Kidney (tissue), 13 donors: ENCODE measurements at regions not wholly inside any gene's neighbourhood (a gene's known extent, or its start where the extent isn't known, plus 50 kb on each side); places are given as distances from the start of the nearest gene placed in this dataset.

Source experiments
- DNase-seq, 5 donors: peaks; one replicate each; pipeline ENCODE4 v3.0.0-alpha.2; 2013 to 2020
- FAIRE-seq: peaks from 2 replicates; lab custom pipeline; 2012; peaks lifted over from hg19 to GRCh38; lab: Jason Lieb, UNC
- H3K27ac ChIP-seq, 2 donors: one replicate each; pipeline ENCODE4 v1.7.0; 2013; ENCODE audit warnings: low read depth in 2 of 2, low read length in 2 of 2, inconsistent platforms in 1 of 2
- H3K27me3 ChIP-seq: one replicate; pipeline ENCODE4 v1.7.1; 2013; ENCODE audit warnings: low read length, inconsistent platforms; ENCODE audit not compliant: control insufficient read depth, insufficient read depth
- H3K36me3 ChIP-seq, 3 donors: one replicate each; pipeline versions ENCODE4 v1.7.0 to v1.7.1; 2013; ENCODE audit warnings: low read length in 3 of 3, control low read depth in 1 of 3, inconsistent platforms in 1 of 3; ENCODE audit not compliant: insufficient read depth in 3 of 3, control insufficient read depth in 2 of 3
- H3K4me1 ChIP-seq, 3 donors: one replicate each; pipeline versions ENCODE4 v1.7.0 to v1.7.1; 2013; ENCODE audit warnings: low read length in 3 of 3, inconsistent platforms in 1 of 3, low read depth in 1 of 3; ENCODE audit not compliant: control insufficient read depth in 2 of 3, insufficient read depth in 2 of 3
- H3K4me3 ChIP-seq, 3 donors: one replicate each; pipeline versions ENCODE4 v1.7.0 to v1.8.1; 2013; ENCODE audit warnings: low read length in 3 of 3, control low read depth in 1 of 3, inconsistent platforms in 1 of 3
- H3K9ac ChIP-seq, 3 donors: one replicate each; pipeline versions ENCODE4 v1.7.0 to v1.7.1; 2013; ENCODE audit warnings: low read length in 3 of 3, control low read depth in 1 of 3, inconsistent platforms in 1 of 3
- H3K9me3 ChIP-seq, 3 donors: one replicate each; pipeline versions ENCODE4 v1.7.0 to v1.7.1; 2013; ENCODE audit warnings: low read length in 3 of 3, control low read depth in 1 of 3, inconsistent platforms in 1 of 3; ENCODE audit not compliant: control insufficient read depth in 2 of 3, insufficient read depth in 1 of 3
- intact Hi-C: fragments of 100-400 bp; cut with DNase I; formaldehyde crosslinking; loops from one replicate; pipeline ENCODE4 v1.11.1; 2022
- TF ChIP-seq, protein P1 (sequence below): IDR thresholded peaks from 3 replicates; pipeline ENCODE4 v1.5.1; 2012; ENCODE audit warnings: mild to moderate bottlenecking, moderate library complexity, borderline replicate concordance; ENCODE audit not compliant: insufficient read depth; ENCODE audit errors: extremely low read depth
- donor health status: control.
- donor health status: control.
- donor health status: control.
- donor health status: control.
- donor health status: control.
- donor health status: DM: yes; HTN: yes; CAD: no.
- donor health status: Normal renal cell carcinoma (clear cell type).

DNA sequence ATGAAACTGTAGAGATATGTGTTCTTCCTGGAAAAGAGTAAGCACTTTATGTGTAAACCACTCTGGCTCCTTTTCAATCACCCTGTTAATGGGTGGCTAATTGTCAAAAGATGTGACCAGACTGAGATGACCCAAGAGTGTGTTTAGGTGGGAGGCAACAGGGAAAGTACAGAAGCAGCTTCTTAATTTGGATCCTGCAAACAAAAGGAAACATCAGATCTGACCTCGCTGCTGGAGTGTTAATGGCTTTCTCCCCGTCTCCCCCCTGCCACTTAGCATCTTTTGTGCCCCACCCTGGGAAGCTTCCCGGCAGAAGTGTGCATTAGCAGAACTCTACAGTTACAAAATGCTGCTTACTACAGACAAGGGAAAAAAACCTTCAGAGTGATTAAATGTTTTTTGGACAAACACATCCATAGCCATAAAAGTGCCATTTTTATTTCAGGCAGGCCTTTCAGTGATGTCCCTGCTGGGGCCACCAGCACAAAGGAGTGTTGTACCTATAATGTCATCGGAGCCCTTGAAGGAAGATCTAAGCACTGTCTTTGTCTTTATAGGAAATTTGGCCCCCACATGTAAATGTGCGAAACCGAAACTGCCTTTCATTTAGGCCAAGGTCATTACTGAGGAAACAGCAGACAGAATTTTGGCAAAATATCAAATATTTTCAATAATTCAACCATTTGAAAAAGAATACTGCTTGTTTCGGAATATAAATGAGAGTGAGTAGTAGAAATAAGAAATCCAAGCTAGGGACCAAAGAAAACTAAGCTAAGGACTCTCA is 311.0 kb downstream of the WDR72 start:
- TF ChIP-seq, protein P1, sequence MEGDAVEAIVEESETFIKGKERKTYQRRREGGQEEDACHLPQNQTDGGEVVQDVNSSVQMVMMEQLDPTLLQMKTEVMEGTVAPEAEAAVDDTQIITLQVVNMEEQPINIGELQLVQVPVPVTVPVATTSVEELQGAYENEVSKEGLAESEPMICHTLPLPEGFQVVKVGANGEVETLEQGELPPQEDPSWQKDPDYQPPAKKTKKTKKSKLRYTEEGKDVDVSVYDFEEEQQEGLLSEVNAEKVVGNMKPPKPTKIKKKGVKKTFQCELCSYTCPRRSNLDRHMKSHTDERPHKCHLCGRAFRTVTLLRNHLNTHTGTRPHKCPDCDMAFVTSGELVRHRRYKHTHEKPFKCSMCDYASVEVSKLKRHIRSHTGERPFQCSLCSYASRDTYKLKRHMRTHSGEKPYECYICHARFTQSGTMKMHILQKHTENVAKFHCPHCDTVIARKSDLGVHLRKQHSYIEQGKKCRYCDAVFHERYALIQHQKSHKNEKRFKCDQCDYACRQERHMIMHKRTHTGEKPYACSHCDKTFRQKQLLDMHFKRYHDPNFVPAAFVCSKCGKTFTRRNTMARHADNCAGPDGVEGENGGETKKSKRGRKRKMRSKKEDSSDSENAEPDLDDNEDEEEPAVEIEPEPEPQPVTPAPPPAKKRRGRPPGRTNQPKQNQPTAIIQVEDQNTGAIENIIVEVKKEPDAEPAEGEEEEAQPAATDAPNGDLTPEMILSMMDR: no peak
- Histone ChIP-seq H3K4me3 (peak overlapping the region in 1 of 3 donors; percentile 26), H3K27ac (peak overlapping the region in 1 of 2 donors; percentile 16), H3K36me3 (no peaks in the 10 kb centered on the region), H3K27me3 (no peaks in the 10 kb centered on the region), H3K9me3 (no peaks in the 10 kb centered on the region), H3K9ac (no peak overlapping the region), H3K4me1 (no peaks in the 10 kb centered on the region)
- intact Hi-C loops: no loop called here
- DNase-seq (peak in 2 of 5 donors; percentile 14 to 29), FAIRE-seq (peak; percentile 25)

DNA sequence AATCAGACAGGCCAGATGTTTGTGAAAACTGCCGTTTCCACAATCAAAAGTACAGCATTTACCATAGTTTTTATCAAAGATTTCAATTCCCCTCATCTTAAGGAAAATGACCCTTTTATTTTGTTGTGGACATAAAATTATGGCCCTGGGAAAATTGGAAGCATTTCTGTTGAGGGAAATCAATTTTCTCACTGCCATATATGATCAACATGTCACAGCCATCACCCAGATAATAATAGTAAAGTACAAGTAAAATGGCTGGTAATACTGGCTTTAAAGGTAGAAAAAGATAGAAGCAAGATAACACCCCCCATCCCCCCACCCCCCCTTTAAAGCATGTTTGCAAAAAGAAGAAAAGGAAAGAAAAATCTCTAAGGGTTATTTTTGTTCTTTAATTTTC is 311.7 kb downstream of the WDR72 start:
- H3K27me3 ChIP-seq: no peaks in the 10 kb centered on the region
- DNase-seq (no peak), FAIRE-seq (no peak)
- H3K27ac ChIP-seq: no peak overlapping the region
- intact Hi-C loops: no loop called here
- H3K9me3 ChIP-seq: no peaks in the 10 kb centered on the region
- H3K36me3 ChIP-seq: no peaks in the 10 kb centered on the region
- TF ChIP-seq, protein P1: no peak
- H3K4me1 ChIP-seq: no peaks in the 10 kb centered on the region
- H3K4me3 ChIP-seq: no peak overlapping the region
- H3K9ac ChIP-seq: no peak overlapping the region

DNA sequence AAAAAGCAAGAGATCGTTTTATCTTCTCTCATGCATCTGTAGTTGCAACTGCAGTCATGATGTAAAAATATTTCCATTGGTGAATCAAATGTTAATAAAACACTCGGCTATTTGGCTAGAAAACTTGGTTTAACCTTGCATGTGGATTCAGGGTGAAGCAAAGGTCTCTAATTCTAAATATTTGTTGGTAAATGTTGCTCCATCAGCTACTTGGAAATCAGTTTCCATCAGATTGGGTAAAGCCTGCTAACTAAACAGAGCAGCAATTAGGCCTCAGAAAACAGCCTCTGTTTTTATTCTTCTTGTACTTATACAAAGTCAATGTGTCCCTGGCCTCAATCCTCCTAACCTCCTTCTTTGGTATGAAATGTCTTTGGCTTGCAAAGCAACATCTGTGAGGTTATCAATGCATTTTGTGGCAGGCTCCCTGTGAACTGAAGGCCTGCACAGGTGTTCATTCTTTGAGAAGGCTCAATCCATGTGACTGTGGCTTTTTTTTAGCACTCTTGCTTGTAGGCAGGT is 312.3 kb downstream of the WDR72 start:
- Histone ChIP-seq H3K4me1 (no peaks in the 10 kb centered on the region), H3K27ac (no peak overlapping the region), H3K9ac (no peak overlapping the region), H3K27me3 (no peaks in the 10 kb centered on the region), H3K36me3 (no peaks in the 10 kb centered on the region), H3K4me3 (no peak overlapping the region), H3K9me3 (no peaks in the 10 kb centered on the region)
- TF ChIP-seq, protein P1: no peak
- DNase-seq: no peak
- FAIRE-seq: no peak
- intact Hi-C loops: no loop called here
